Right lobe of liver (tissue), 6 donors: ENCODE measurements at regions not wholly inside any gene's neighbourhood (a gene's known extent, or its start where the extent isn't known, plus 50 kb on each side); places are given as distances from the start of the nearest gene placed in this dataset.

ENCODE experiments used
- ATAC-seq, 4 donors: fragments of 200-7000 bp; cut with Tn5 transposase; one replicate each; pipeline ENCODE4 v1.9.1; 2020; ENCODE audit warnings: mild to moderate bottlenecking in 4 of 4, moderate library complexity in 4 of 4
- DNase-seq, 3 donors: peaks; one replicate each; pipeline ENCODE4 v3.0.0-alpha.2; 2020
- H3K27ac ChIP-seq, 3 donors: fragments of 200-600 bp; one replicate each; pipeline ENCODE4 v1.8.0; 2022
- H3K27me3 ChIP-seq, 2 donors: fragments of 200-600 bp; one replicate each; pipeline ENCODE4 v1.8.0; 2022
- H3K36me3 ChIP-seq, 4 donors: fragments of 200-600 bp; sonication (generic) in 1 of 4; one replicate each; pipeline versions ENCODE4 v1.5.1 to v1.8.0; 2017 to 2022; ENCODE audit warnings: control low read depth in 1 of 4
- H3K4me1 ChIP-seq, 4 donors: fragments of 200-600 bp; sonication (generic) in 1 of 4; one replicate each; pipeline versions ENCODE4 v1.5.1 to v1.8.0; 2017 to 2022; ENCODE audit warnings: control low read depth in 1 of 4
- H3K4me3 ChIP-seq, 3 donors: fragments of 200-600 bp; one replicate each; pipeline ENCODE4 v1.8.0; 2022
- H3K9me3 ChIP-seq, 4 donors: fragments of 200-600 bp; sonication (generic) in 1 of 4; one replicate each; pipeline versions ENCODE4 v1.5.1 to v1.8.0; 2017 to 2022; ENCODE audit warnings: control low read depth in 1 of 4
- POLR2A ChIP-seq: fragments of 450-650 bp; IDR thresholded peaks from one replicate; pipeline ENCODE4 v1.6.1; 2017; ENCODE audit warnings: antibody characterized with exemption, mild to moderate bottlenecking
- WGBS: methylation state at CpG from one replicate; pipeline ENCODE4 v1.1.6; 2018; ENCODE audit warnings: low coverage, low lambda C conversion rate; ENCODE audit not compliant: insufficient coverage; ENCODE audit errors: missing lambda C conversion rate; 5-methylcytosine and 5-hydroxymethylcytosine counted together
- intact Hi-C, 2 donors: fragments of 100-400 bp; cut with DNase I; formaldehyde crosslinking; loops; one replicate each; pipeline versions ENCODE4 v1.11.2 to v1.14.1; 2022
- TF ChIP-seq, protein P1 (sequence below), 4 donors: fragments of 200-600 bp in 3 of 4; fragments of 450-650 bp in 1 of 4; IDR thresholded peaks; one replicate each; pipeline versions ENCODE4 v1.5.1 to v1.8.0; 2016 to 2022; ENCODE audit warnings: antibody characterized with exemption in 4 of 4, mild to moderate bottlenecking in 2 of 4
- donor health status: DM: no; HTN: yes; CAD: no.
- donor health status: DM: no; HTN: no; CAD: no.
- donor health status: DM: no; HTN: no; CAD: no.
- donor health status: DM: no; HTN: yes; CAD: no.
- donor health status: DM: no; HTN: yes; CAD: no.

DNA sequence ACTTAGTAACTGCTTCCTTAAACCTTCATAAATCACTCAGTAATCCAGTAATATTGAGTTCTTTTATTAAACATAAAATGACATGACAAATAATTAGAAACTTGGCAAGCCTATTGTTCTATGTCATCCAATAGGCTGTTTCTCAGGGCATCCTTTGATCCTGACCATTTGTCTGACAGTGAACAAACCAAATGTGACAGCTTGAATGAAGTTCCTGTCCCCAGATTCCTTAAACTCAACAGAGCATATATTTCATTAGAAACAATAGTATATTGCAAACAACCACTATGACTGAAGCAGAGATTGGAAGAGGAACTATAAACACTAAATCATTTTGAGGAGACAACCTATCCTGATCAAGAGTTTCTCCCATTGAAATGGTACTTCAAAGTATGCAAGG is 113.6 kb upstream of the MDFIC2 start:
- no peak for ATAC-seq
- intact Hi-C loops: no loop called here

DNA sequence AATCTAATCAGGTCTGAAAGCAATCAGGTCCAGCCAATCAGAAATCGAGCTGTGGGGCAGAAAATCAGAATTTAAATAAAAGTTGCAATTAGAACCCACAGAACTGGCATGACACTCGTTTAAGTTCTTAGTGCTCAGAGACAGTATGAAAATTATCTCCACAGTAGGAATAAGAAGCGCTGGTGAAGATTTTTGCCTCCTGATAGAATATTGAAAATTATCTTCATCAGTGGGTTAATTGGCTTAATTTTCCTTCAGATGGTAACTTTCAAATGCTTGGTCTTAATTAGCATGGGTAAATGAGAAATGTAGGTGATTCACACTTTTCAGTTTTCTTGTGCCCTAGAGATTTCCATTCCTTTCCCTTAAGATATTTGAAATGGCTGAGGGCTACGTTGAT is 109.1 kb upstream of the MDFIC2 start:
- Histone ChIP-seq H3K9me3 (no peaks in the 10 kb centered on the region), H3K36me3 (no peaks in the 10 kb centered on the region), H3K4me1 (no peaks in the 10 kb centered on the region), H3K27me3 (no peaks in the 10 kb centered on the region), H3K27ac (no peak overlapping the region), H3K4me3 (no peak overlapping the region)
- intact Hi-C loops: no loop called here
- DNase-seq (no peak), ATAC-seq (no peak)
- TF ChIP-seq POLR2A: no peak
- TF ChIP-seq, protein P1, sequence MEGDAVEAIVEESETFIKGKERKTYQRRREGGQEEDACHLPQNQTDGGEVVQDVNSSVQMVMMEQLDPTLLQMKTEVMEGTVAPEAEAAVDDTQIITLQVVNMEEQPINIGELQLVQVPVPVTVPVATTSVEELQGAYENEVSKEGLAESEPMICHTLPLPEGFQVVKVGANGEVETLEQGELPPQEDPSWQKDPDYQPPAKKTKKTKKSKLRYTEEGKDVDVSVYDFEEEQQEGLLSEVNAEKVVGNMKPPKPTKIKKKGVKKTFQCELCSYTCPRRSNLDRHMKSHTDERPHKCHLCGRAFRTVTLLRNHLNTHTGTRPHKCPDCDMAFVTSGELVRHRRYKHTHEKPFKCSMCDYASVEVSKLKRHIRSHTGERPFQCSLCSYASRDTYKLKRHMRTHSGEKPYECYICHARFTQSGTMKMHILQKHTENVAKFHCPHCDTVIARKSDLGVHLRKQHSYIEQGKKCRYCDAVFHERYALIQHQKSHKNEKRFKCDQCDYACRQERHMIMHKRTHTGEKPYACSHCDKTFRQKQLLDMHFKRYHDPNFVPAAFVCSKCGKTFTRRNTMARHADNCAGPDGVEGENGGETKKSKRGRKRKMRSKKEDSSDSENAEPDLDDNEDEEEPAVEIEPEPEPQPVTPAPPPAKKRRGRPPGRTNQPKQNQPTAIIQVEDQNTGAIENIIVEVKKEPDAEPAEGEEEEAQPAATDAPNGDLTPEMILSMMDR (IDR thresholded peaks at IDR 0.05): no peak
- 32% methylated on average over 4 of the region's 4 CpGs for WGBS

More for the DNA sequence above, 113.6 kb upstream of the MDFIC2 start:
- Histone ChIP-seq H3K9me3 (no peaks in the 10 kb centered on the region), H3K4me3 (no peak overlapping the region), H3K27ac (no peak overlapping the region), H3K27me3 (no peaks in the 10 kb centered on the region), H3K36me3 (no peaks in the 10 kb centered on the region), H3K4me1 (no peaks in the 10 kb centered on the region)
- TF ChIP-seq POLR2A: no peak
- TF ChIP-seq, protein P1 (IDR thresholded peaks at IDR 0.05): no peak
- DNase-seq: no peak

DNA sequence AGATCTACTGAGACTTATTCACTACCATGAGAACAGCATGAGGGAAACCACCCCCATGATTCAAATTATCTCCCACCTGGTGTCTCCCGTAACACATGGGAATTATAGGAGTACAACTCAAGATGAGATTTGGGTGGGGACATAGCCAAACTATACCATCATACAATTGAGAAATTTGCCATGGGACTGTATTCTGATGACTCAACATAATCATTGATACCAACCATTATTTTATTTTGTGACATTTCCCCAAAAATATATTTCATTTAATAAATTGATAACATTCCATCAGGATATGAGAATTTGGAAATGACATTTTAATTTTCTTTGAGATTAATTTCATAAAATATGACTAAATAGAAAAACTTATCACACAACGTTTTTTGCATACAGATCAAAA is 96.6 kb upstream of the MDFIC2 start:
- intact Hi-C loops: no loop called here
- Histone ChIP-seq H3K4me3 (no peak overlapping the region), H3K27me3 (no peaks in the 10 kb centered on the region), H3K36me3 (no peaks in the 10 kb centered on the region), H3K27ac (no peak overlapping the region), H3K9me3 (no peaks in the 10 kb centered on the region), H3K4me1 (no peaks in the 10 kb centered on the region)
- ATAC-seq (no peak), DNase-seq (no peak)
- WGBS: 48% methylated on average over 2 of the region's 2 CpGs
- no peak for TF ChIP-seq POLR2A
- TF ChIP-seq, protein P1 (IDR thresholded peaks at IDR 0.05): no peak

DNA sequence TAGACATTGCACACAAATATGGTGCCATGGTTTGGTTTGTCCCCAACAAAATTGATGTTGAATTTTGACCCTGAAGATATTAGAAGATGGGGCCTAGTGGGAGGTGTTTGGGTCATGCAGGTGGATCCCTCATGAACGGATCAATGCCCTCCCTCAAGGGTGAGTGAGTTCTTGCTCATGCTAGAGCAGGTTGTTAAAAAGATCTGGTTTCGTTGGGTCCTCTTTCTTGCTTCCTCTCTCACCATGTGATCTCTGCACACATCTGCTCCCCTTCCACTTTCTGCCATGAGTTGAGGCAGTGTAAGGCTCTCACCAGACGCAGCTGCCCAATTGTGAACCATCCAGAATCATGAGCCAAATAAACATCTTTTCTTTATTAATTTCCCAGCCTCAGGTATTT is 87.8 kb upstream of the MDFIC2 start:
- Histone ChIP-seq H3K27me3 (no peaks in the 10 kb centered on the region), H3K27ac (no peak overlapping the region), H3K9me3 (no peaks in the 10 kb centered on the region), H3K36me3 (no peaks in the 10 kb centered on the region), H3K4me1 (no peaks in the 10 kb centered on the region), H3K4me3 (no peak overlapping the region)
- TF ChIP-seq, protein P1 (IDR thresholded peaks at IDR 0.05): no peak
- TF ChIP-seq POLR2A: no peak
- 42% methylated on average over 3 of the region's 3 CpGs for WGBS
- DNase-seq (no peak), ATAC-seq (no peak)
- intact Hi-C loops: no loop called here

DNA sequence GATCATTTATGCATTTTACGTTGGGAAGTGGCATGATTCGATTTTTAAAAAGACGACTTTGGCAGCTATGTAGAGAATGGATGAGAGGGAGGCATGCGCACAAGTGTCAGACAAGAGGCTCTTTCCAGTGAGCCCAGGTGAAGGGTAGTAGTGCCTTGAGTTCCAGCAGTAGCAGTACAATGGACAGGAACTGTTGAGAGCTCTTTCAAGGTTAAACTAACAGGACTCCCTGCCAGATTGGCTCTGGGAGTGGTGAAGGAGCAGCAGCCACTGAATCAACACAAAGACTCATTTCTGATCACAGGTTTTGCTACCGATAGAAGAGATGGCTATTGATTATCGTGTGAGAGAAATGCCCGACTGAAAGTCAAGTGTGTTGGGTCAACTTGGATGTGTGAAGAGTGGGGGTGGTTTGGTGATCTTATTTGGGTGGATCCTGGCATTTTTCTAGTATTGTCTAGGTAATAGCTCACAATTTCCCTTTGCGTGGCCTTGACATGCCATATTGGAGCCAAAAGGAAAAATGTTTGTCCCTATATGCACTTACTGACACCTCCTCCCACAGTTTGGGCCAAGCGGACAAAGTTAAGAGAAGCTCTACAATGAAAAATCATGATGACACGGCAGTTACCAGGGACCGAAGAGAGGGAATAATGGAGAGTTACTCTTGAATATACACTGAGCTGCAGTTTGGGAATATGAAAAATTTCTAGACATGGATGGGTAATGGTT is 81.6 kb upstream of the MDFIC2 start:
- no peak for TF ChIP-seq POLR2A
- TF ChIP-seq, protein P1 (IDR thresholded peaks at IDR 0.05): no peak
- Histone ChIP-seq H3K36me3 (no peaks in the 10 kb centered on the region), H3K27me3 (no peaks in the 10 kb centered on the region), H3K9me3 (no peaks in the 10 kb centered on the region), H3K27ac (no peak overlapping the region), H3K4me3 (no peak overlapping the region), H3K4me1 (no peaks in the 10 kb centered on the region)
- WGBS: 69% methylated on average over 11 of the region's 11 CpGs
- intact Hi-C loops: no loop called here
- ATAC-seq (no peak), DNase-seq (no peak)
